Heart left ventricle (tissue), 16 donors: ENCODE measurements at regions not wholly inside any gene's neighbourhood (a gene's known extent, or its start where the extent isn't known, plus 50 kb on each side); places are given as distances from the start of the nearest gene placed in this dataset.

Experiments
- ATAC-seq, 4 donors: fragments of 200-7000 bp; cut with Tn5 transposase; one replicate each; pipeline ENCODE4 v1.9.1; 2020 to 2022; ENCODE audit warnings: moderate library complexity in 4 of 4, mild to moderate bottlenecking in 3 of 4, moderate number of reproducible peaks in 1 of 4
- DNase-seq, 5 donors: peaks; one replicate each; pipeline ENCODE4 v3.0.0-alpha.2; 2020
- H3K27ac ChIP-seq, 12 donors: fragments of 200-600 bp; sonication (generic) in 4 of 12; one replicate each; pipeline versions ENCODE4 v1.5.0 to v1.8.0; 2016 to 2022; ENCODE audit warnings: mild to moderate bottlenecking in 2 of 12
- H3K27me3 ChIP-seq, 9 donors: fragments of 200-600 bp; sonication (generic) in 2 of 9; one replicate each; pipeline versions ENCODE4 v1.5.1 to v1.8.0; 2016 to 2022; ENCODE audit warnings: mild to moderate bottlenecking in 3 of 9
- H3K36me3 ChIP-seq, 9 donors: fragments of 200-600 bp; sonication (generic) in 2 of 9; one replicate each; pipeline versions ENCODE4 v1.5.0 to v1.8.0; 2018 to 2022; ENCODE audit warnings: mild to moderate bottlenecking in 2 of 9
- H3K4me1 ChIP-seq, 12 donors: fragments of 200-600 bp; sonication (generic) in 4 of 12; one replicate each; pipeline versions ENCODE4 v1.5.0 to v1.8.0; 2016 to 2022; ENCODE audit warnings: mild to moderate bottlenecking in 3 of 12
- H3K4me3 ChIP-seq, 12 donors: fragments of 200-600 bp; sonication (generic) in 4 of 12; one replicate each; pipeline versions ENCODE4 v1.5.0 to v1.8.0; 2017 to 2022; ENCODE audit warnings: mild to moderate bottlenecking in 9 of 12, moderate library complexity in 4 of 12
- H3K9me3 ChIP-seq, 12 donors: fragments of 200-600 bp; sonication (generic) in 4 of 12; one replicate each; pipeline versions ENCODE4 v1.5.0 to v1.8.0; 2016 to 2022; ENCODE audit warnings: mild to moderate bottlenecking in 1 of 12
- CTCF ChIP-seq, 12 donors: fragments of 200-600 bp; sonication (generic) in 4 of 12; IDR thresholded peaks; one replicate each; pipeline versions ENCODE4 v1.5.0 to v1.8.0; 2018 to 2022; ENCODE audit warnings: antibody characterized with exemption in 12 of 12, mild to moderate bottlenecking in 5 of 12
- POLR2A ChIP-seq, 2 donors: fragments of 450-650 bp; IDR thresholded peaks; one replicate each; pipeline ENCODE4 v1.6.1; 2017; ENCODE audit warnings: antibody characterized with exemption in 2 of 2, mild to moderate bottlenecking in 2 of 2, moderate library complexity in 2 of 2
- WGBS, 4 donors: extraction: QIAGEN DNeasy Blood & Tissue Kit in 2 of 4; methylation state at CpG; one replicate each; pipeline versions ENCODE4 v1.1.5 to v1.1.7; 2013 to 2018; 5-methylcytosine and 5-hydroxymethylcytosine counted together
- intact Hi-C, 10 donors: fragments of 100-400 bp; cut with DNase I; formaldehyde crosslinking; loops; one replicate each; pipeline versions ENCODE4 v1.11.1 to v1.14.2; 2022
- donor health status: ischemic (EF 13 %, LVEDD 7.1; RV severe dilation, severe dysfunction).
- donor health status: healthy with polysubstance abuse.
- donor health status: DM: no; HTN: yes; CAD: no.
- donor health status: DM: no; HTN: no; CAD: no.
- donor health status: ischemic (EF 25% LVEDD 6.9; RV normal size, moderate dysfunction).
- donor health status: ischemic (EF 25% LVEDD 5.7; RV mildly dilated, moderate dysfunction).
- donor health status: healthy.
- donor health status: DM: yes; HTN: yes; CAD: no.
- donor health status: ischemic (EF 35%, LVEDD 5.7; RV mildly dilated, moderate dysfunction).
- donor health status: nonischemic (EF 11% LVEDD 7.7; RV severe dilation, severe dysfunction).
- donor health status: DM: yes; HTN: yes; CAD: no.
- donor health status: PGD.
- donor health status: ischemic (EF 29% LVEDD 5.4; RV normal size, mild dysfunction).
- donor health status: nonischemic (EF 23%, LVEDD 6.1; RV moderate dilation, normal function).

- DNase-seq (no peak), ATAC-seq (no peak)
- H3K4me3 ChIP-seq: no peak overlapping the region
- no peaks in the 10 kb centered on the region for H3K36me3 ChIP-seq
- TF ChIP-seq CTCF (IDR thresholded peaks at IDR 0.05) (no peak), POLR2A (IDR thresholded peaks at IDR 0.05) (no peak)
- 53 to 66% (median 55%) methylated on average over 14 of the region's 14 CpGs for WGBS, 4 donors
- H3K27ac ChIP-seq: no peak overlapping the region
- intact Hi-C loops: no loop called here
- H3K27me3 ChIP-seq: peaks cover 0 to 12% (median 0%) of the 10 kb centered on the region in 9 donors
- no peaks in the 10 kb centered on the region for H3K4me1 ChIP-seq
- H3K9me3 ChIP-seq: no peaks in the 10 kb centered on the region
Measured at GRCh38 chr5:135271533-135272310, 127.3 kb downstream of the MACROH2A1 start.

DNA sequence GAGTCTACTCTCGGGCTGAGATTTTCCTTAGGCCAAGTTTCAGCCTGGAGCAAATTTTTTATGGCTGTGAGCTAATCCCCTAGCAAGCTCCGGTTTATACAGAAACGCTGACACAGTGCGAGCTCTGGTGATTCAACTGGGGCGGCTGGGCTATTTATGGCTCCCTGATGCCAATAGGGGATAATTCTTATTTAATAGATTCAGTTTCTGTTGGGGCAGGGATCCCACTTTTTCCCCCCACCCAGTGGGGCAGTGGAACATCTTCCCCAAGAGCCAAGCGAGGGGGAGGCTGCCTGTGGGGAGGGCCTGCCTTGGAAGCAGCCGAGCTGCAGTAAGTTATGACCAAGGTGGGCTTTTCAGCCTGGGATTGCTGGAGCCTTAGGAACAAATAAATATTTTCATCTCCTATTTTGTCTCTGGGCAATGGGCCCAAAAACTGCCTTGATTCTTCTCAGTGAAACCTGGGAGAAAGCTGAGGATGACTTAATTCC lies 129.1 kb downstream of the MACROH2A1 start:
- H3K9me3 ChIP-seq: no peaks in the 10 kb centered on the region
- H3K36me3 ChIP-seq: no peaks in the 10 kb centered on the region
- peak overlapping the region in 1 of 12 donors; percentile 60 for H3K27ac ChIP-seq
- DNase-seq (no peak), ATAC-seq (no peak)
- TF ChIP-seq CTCF (IDR thresholded peaks at IDR 0.05) (no peak), POLR2A (IDR thresholded peaks at IDR 0.05) (no peak)
- no peaks in the 10 kb centered on the region for H3K4me1 ChIP-seq
- intact Hi-C loops: no loop called here
- 85 to 98% (median 92%) methylated on average over 7 of the region's 7 CpGs for WGBS, 4 donors
- H3K27me3 ChIP-seq: peaks cover 0 to 12% (median 0%) of the 10 kb centered on the region in 9 donors
- no peak overlapping the region for H3K4me3 ChIP-seq

- Histone ChIP-seq H3K36me3 (no peaks in the 10 kb centered on the region), H3K27ac (peak overlapping the region in 1 of 12 donors; percentile 60), H3K4me1 (no peaks in the 10 kb centered on the region), H3K9me3 (no peaks in the 10 kb centered on the region), H3K4me3 (no peak overlapping the region), H3K27me3 (peaks cover 0 to 12% (median 0%) of the 10 kb centered on the region in 9 donors)
- intact Hi-C loops: no loop called here
- 78 to 84% (median 81%) methylated on average over 2 of the region's 2 CpGs for WGBS, 4 donors
- DNase-seq (no peak), ATAC-seq (no peak)
- TF ChIP-seq POLR2A (IDR thresholded peaks at IDR 0.05): no peak
- no peak for TF ChIP-seq CTCF (IDR thresholded peaks at IDR 0.05)
Measured at GRCh38 chr5:135269199-135269598, 129.8 kb downstream of the MACROH2A1 start.

DNA sequence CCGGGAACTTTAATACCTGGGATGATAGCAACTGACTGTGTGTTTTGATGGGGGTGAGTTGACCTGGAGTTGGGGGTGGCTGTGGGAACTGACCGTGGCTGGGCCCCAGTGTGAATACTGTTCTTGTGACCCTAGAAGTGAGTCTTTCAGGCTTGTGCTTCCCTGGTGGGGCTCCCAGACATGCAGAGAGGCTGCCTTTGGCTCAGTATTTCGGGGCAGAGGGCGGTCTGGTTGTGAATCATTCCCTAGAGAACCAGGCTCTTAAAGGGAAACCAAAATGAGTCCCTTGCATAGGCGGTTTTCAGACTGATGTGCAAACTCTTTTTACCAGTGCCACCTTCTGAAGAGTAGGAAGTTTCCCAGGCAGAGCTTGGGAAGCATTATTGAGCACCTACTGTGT lies 132.1 kb downstream of the MACROH2A1 start:
- H3K36me3 ChIP-seq: no peaks in the 10 kb centered on the region
- H3K4me3 ChIP-seq: no peak overlapping the region
- H3K27ac ChIP-seq: no peak overlapping the region
- WGBS, 4 donors: 72 to 80% (median 79%) methylated on average over 4 to 5 of the region's 5 CpGs
- TF ChIP-seq POLR2A (IDR thresholded peaks at IDR 0.05): no peak
- no peak for TF ChIP-seq CTCF (IDR thresholded peaks at IDR 0.05)
- DNase-seq (no peak), ATAC-seq (no peak)
- intact Hi-C loops: no loop called here
- no peaks in the 10 kb centered on the region for H3K4me1 ChIP-seq
- peaks cover 0 to 12% (median 0%) of the 10 kb centered on the region in 9 donors for H3K27me3 ChIP-seq
- H3K9me3 ChIP-seq: peaks cover 0 to 4% (median 0%) of the 10 kb centered on the region in 12 donors
